ENCODE measurements at regions not wholly inside any gene's neighbourhood (a gene's known extent, or its start where the extent isn't known, plus 50 kb on each side); places are given as distances from the start of the nearest gene placed in this dataset.
"Not testable (repeated sequence)": the region's sequence is repeated elsewhere in the genome, so short reads cannot be mapped to it uniquely, and the experiment has no call there.

DNA sequence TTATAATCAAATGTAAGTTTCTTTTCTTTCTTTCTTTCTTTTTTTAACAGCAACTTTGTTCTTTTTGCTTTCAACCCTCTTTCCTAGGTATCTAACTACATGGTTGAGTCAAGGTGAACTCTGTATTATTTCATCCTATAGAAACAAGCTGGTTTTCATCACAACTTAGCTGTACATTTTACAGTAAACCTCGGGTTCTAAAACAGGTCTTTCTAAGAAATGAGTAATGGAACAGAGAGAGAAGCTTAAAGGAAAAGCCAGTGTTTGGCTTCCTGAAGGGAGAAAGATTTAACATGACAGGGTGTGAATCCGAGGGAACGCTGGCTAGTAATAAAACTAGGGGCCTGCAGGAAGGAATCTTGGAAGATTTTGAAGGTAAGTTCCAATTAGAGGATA, 143.4 kb upstream of the ITGB1 start:
- DNase-seq (ENCODE audit: low read depth): no peak

DNA sequence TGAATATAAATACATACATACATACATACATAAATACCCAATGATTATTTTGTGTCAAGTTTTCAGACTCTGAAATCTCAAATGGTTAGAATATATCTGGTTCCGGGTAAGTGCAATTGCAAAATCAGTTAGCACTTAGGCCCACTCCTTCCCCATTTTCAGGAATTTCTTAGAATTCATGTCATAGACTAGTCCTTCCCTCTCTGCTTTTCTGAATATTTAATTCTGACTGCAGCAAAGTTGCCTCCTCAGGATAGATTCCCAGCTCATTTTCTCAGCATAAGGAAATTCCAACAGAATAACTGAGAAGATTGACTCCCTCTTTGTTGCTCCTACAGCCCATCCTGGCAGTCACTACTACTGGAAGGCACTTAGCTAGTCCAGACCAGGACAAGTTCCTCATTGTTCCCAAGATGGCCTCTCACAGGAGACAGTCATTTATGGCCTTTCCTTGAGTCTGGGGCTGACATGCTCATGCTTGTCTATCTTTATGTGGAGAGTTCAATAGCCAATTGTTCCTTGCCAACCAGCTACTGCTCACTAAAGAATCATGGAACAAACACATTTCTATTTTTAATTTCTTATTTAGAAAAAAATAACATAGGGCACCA, 142.9 kb upstream of the ITGB1 start:
- DNase-seq (ENCODE audit: low read depth): no peak

DNA sequence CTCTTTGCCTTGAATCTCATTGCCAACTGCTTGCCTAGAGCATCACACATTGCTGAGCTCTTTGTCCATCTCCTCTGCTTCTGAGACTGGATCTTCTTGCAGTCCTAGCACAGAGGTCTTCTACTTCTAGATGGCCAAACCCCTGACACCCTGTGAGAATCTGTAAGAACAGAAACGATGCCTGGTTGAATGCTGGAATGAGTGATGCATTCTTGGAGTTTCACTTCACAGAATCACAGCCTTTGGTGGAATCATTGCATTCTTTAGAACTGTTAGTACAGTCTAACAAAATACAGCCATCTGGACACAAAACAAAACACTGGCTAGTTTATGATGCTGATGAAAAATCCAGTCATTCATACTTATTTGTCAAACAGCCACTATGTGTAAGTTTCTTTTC, 141.7 kb upstream of the ITGB1 start:
- no peak for DNase-seq (ENCODE audit: low read depth)

DNA sequence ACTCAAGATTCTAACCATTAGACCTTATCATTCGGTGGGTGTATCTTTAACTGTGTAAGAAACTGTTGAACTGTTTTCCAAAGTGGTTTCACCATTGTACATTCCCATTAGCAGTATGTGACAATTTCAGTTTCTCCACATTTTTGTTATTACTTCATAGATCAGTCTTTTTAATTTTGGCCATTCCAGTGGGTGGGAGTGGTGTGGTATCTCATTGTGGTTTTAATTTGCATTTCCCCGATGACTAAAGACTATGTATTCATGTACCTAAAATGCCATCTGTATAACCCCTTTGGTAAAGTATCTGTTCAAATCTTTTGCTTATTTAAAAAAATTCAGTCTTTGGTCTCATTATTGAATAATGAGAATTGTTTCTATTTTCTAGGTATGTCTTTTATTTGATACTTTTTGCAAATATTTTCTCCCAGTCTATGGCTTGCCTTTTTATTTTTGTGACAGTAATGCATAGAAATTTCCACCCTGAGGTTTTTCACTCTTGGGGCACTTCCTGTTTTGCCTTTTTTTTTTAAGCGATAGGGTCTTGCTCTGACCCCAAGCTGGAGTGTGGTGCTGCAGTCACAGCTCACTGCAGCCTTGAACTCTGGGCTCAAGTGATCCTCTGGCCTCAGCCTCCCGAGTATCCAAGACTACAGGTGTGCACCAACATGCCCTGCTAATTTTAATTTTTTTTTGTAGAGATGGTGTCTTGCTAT, 141.1 kb upstream of the ITGB1 start:
- no peak for DNase-seq (ENCODE audit: low read depth)

DNA sequence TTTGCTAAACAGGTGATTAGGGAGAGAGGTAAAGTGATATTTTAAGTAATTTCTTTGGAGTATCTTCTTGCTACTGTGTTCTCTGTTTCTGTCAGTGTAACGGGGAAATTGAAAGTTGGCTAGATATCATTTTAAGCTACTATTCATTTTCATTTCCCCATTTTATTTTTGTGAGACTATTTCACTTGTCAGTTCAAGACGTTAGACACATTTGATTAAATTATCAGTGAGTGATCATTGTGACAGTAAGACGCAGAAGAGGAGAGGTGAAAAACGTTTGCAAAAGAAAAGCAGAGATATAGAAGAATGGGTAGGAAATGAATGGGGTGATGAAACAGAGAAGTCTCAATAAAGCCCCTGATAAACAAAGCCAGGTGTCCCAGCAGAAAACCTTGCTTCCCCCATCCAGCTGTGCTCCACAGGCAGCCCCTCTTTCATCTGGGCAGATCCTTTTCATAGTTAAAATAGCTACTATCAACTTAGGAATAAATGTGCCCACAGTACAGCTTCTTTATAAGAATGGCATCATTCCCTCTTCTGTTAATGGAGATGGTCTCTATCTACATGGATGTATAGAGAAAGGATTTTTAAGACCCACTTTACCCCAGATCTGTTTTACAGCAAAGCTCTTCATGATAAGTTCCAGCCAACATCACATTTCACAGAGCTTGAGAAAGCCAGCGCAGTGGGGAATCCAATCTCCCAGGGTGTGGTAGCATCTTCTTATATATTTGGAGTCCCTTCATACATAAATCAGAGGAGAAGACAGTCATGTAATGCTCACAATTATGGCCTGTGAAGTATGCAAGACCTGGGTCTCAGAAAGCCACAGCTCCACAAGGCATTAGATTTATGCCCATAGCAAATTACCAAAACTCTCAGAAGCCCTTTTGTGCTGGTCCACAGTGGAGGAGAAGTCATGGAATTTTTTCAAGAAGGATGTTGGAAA, 138.1 kb upstream of the ITGB1 start:
- no peak for DNase-seq (ENCODE audit: low read depth)

DNA sequence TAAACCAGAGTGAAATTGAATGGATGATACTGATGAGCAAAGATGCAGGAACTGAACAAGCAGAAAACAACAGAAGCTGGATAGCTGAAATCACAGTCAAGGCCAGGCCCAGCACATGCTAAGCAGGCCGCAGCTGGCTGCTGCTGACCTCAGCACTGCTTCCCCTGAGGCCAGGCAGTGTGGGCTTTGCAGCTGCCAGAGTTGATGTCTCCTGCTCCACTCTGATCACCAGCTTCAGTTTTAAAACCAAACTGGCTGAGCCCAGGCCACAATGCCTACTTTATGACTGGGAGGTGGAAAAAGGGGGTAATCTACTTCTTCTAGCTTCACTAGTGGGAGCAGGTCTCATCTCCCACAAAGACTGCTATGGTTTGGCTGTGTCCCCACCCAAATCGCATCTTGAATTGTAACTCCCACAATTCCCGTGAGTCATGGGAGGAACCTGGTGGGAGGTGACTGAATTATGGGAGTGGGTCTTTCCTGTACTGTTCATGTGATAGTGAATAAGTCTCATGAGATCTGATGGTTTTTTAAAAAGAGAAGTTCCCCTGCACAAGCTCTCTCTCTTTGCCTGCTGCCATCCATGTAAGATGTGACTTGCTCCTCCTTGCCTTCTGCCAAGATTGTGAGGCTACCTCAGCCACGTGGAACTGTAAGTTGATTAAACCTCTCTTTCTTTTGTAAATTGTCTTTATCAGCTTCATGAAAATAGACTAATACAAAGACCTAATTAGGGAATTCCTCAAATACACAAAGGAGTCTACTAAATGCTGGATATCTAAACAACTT, 136.4 kb upstream of the ITGB1 start:
- DNase-seq (ENCODE audit: low read depth): no peak

DNA sequence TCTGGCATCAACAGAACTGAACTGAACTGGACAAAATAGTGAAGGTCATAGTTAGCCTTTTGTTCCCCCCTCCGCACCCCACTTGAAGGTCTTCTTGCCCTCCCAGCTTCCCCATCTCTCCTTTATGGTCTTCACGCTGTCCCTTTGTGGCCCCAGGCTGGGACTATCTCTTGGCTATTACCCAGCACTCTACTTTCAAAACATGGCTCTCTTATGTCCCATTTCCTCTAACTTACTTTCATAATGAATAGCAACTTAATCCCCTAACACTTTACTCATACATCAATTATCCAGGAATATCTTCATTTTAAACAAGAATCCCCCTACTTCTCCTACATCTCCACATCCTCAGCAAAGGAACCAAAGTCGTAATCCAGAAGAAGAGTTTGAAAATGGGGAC, 135.3 kb upstream of the ITGB1 start:
- no peak for DNase-seq (ENCODE audit: low read depth)

DNA sequence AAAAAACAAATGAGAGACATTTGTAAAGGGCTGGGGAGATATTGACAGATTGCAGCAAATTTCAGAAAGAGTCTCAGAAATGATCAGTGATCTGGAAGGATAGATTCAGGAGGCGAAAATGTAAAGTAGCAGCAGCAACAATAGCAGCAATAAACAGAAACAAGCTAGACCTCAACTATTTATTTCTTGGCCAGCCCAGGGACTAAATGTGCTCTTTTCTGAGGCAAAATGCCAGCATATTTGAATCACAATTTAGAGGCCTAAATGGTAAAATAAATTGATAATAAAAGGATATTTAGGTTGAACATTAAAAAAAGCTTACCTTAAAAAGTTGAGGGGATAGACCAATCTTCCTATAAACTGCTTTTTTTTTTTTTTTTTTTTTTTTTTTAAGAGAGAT, 134.6 kb upstream of the ITGB1 start:
- DNase-seq (ENCODE audit: low read depth): no peak

DNA sequence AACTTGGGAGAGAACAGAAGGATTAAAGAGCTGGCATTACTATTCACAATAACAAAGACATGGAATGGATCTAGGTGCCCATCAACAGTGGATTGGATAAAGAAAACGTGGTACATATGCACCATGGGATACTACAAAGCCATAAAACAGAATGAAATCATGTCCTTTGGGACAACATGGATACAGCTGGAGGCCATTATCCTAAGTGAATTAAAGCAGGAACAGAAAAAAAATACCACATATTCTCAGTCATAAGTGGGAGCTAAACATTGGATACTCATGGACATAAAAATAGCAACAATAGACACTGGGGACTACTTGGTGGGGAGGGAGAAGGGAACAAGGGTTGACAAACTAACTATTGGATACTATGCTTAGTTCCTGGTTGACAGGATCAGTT, 133.2 kb upstream of the ITGB1 start:
- DNase-seq (ENCODE audit: low read depth): no peak

DNA sequence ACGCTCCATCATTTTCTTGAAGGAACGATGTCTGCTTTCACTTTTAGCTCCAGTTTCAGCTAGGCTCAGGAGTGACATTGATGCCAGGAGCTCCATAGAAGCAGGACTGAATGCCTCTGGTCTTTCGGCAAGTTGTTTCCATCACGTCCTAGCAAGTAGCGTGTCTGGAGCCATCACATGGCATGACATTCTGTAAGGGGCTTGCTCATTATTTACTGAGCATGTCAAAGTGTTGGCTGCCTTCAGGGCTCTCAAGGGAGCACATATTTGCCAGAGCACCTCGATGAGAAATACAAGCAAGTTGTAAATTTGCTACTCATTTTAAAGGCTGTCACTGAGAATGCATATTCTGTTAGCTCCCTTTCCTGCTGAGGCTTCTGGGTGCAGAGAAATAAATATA, 131.0 kb upstream of the ITGB1 start:
- no peak for DNase-seq (ENCODE audit: low read depth)

DNA sequence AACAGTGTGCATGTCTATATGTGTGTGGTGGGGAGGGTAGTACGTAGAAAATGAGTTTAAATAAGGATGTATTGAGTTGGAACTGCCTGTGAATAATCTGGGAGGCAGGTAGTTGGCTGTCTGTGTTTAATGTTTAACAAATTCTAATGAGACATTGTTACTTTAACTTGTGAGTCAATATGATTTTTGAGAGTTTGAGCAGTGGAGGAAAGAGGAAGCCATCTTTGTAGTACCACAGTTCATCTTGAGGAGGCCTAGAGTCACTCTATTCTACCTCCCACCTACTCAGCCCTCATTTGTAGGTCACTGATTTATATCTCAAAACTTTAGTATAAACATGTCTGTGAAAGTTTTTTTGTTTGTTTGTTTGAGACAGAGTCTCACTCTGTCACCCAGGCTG, 129.9 kb upstream of the ITGB1 start:
- no peak for DNase-seq (ENCODE audit: low read depth)

DNA sequence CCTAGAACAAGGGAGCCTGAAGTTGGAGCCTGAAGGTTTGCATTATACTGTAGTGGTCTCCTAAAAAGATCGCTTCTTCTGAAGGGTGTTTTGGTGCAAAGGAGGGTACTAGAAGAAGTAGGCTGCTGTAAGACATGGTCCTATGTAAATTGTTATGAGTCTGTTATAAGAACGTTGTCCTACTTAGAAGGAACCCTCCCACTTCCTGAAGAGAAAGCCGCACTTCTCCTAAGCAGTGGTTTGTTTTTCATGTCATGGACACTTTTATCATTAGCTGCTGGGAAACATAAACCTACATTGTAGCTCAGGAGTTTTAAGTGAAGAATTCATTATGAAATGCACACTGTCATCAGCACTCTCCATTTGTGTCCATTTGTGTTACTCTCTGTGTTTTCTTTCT, 129.1 kb upstream of the ITGB1 start:
- no peak for DNase-seq (ENCODE audit: low read depth)

DNA sequence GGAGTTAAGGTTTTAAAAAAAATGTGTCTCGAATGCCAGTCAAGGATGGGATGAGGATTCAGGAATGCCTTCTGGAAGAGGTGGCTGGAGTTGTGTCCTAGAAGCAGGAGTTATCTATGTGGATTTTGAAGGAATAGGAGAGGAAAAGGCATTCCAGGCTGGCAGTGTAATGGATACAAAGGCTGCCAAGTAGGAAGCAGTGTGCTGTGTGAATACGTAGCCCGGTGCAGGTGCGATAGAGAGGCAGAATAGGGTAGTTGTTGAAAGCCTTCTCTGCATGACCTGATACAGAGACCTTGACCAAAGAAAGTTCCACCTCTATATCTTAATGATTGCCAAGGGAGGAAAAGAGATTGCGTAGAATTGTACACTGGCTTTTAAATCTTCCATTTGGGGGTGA, 128.1 kb upstream of the ITGB1 start:
- DNase-seq (ENCODE audit: low read depth): no peak

DNA sequence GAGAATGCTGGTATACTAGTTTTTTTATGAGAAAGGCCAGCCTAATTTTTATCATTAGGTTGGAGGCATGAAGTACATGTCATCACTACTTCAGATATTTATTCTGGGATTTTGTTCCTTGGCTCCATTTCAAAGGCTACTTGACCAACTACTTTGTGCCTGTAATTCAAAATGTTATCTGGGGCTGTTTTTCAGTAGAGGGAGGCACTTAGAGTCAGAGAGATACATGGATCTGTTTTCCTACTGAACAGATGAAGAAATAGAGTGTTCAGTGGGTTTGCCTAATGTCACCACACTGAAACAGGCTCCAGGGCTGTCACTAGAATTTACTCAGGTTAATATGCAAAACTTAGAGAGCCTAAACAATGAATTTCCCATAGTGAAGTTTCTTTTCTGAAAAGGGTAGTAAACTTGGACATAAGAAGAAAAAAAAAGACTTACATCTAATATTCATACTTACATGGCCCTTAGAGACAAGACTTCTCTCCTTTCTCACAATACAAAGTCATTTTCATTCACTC, 127.3 kb upstream of the ITGB1 start:
- DNase-seq (ENCODE audit: low read depth): no peak

DNA sequence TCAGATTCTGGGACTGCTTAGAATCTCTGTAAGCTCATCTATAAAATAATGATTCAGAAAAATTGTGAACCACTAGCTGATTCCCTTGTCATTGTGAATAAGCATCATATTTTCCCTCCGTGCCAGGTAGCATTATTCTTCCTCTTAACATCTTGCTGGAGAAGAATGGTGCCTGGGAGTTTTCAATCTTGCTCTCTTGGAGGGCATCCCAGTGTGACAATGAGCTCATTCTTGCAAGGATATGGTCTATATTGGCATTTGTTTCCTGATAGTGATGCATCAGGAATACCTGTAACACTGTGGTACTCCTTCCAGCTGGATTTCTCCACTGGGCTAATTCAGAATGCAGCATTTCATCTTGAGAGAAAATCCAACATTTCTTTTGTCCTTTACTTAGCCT, 126.4 kb upstream of the ITGB1 start:
- no peak for DNase-seq (ENCODE audit: low read depth)

DNA sequence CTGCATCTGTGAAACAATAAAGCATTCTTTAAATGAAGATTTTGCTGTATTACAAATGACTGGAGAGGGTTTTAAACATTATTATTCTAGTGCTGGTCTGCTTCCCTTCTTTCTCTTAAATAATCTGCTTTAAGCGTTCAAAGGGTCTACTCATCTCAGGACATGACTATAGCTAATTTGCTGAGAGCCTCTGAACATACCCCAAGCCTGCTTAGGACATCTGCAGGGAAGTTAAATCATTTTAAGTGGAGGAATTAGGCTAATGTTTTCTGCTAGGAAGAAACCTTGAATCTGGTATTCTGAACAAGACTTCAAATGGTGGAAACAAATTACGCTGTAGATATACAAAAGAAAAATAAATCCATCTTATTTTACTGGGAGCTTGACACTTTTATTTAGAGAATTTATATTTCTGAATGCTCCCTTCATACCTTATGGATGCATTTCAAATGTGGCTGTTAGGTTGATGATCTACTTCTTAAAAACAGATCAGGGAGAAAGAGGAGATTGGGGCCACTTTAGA, 124.4 kb upstream of the ITGB1 start:
- no peak for DNase-seq (ENCODE audit: low read depth)

DNA sequence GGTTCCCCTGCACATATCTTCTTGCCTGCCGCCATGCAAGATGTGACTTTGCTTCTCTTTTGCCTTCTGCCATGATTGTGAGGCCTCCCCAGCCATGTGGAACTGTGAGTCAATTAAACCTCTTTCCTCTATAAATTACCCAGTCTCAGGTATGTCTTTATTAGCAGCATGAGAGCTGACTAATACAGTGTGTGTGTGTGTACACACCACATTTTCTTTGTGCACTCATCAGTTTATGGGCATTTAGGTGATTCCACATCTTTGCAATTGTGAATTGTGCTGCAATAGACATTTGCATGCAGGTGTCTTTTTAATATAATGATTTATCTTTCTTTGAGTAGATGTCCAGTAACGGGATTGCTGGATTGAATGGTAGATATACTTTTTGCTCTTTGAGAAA, 122.4 kb upstream of the ITGB1 start:
- not testable (repeated sequence) for DNase-seq (ENCODE audit: low read depth)

DNA sequence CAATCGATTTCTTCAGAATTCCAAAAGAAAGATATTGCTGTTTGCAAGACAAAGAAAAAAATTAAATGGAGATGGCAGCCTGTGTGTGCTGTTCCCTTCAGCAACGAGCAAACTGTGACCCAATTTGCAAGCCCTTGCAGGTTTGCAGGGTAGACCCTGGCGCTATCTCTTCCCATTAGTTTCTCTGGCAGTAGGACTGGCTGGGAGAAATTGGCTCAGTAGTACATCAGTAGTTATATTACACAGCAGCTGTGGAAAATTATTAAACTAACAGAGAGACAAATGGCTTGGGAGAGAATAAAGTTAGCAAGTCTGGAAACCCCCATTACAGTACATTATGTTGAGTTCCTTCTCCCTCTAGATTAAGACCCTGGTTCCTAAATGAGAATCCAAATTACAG, 116.4 kb upstream of the ITGB1 start:
- DNase-seq (ENCODE audit: low read depth): no peak

DNA sequence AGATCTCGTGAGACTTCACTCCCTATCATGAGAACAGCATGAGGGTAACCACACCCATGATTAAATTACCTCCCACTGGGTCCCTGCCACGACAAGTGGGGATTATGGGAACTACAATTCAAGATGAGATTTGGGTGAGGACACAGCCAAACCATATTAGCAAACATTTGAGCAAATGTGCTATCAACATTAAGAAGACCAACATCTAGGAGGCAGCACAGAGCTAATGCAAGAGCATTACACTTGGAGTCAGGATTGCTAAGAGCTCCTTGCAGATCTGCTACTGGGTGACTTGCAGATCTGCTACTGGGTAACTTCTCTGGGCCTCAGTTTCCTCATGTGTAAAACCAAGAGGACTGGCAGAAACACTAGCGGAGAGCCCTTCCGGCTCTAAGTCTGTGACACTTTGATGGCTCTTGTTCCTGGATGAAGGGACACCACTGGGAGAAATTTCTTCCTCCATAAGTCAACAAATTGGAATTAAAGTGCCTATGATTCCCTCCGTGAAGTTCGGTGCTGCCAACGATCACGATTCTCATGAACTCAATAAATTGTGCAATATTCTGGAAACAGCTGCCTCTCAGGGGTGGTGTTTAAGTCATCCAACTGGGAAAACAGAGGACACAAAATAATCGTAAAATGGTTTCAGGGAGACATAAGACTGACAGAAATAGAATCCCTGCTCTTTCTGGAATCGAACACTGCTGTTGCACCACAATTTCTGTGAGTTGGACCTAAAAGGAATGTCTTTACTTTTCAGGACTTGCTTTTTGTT, 115.8 kb upstream of the ITGB1 start:
- DNase-seq (ENCODE audit: low read depth): no peak

DNA sequence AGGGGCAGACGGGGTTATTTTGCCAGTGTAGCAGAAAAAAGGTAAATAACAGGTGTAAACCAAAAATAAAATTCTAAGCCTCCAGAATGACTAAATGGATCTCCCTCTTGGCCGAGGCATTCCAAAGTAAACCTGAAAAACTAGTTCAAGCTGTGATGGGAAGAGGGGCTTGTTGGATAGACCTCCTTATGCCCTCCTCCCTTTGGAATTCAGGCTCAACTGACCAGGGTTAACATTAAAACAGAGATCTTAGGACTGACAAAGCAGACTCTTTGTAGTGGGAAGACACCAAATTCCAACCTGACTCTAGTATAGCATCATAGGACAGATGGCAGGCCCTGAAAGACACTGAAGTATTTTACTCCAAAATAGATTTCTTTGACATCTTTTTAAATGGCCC, 113.8 kb upstream of the ITGB1 start:
- no peak for DNase-seq (ENCODE audit: low read depth)

DNA sequence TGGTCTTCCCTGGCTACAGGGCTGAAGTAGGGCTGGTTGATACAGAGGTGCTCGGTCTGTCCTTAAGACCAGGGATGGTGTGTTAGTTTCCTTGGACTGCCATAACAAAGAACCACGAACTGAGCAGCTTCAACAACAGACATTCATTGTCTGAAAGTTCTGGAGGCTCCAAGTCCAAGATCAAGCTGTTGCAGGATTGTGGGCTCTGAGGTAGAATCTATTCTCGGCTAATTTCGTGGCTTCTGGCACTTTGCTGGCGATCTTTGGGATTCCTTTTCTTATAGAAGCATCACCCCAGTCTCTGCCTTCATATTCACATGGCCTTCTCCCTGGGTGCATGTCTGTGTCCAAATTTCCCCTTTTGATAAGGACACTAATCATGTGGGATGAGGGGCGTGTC, 112.1 kb upstream of the ITGB1 start:
- DNase-seq (ENCODE audit: low read depth): no peak

All from activated T-helper 1 cell treated with Interleukin-2 at 50 U/mL for 16 hours (primary cell).